PC-3 (cell line): ENCODE measurements at regions not wholly inside any gene's neighbourhood (a gene's known extent, or its start where the extent isn't known, plus 50 kb on each side); places are given as distances from the start of the nearest gene placed in this dataset.

Experiments
- ATAC-seq: fragments of 200-7000 bp; cut with Tn5 transposase; 2 replicates; pipeline ENCODE4 v1.9.1; 2020; ENCODE audit warnings: mild to moderate bottlenecking, moderate library complexity
- BruUV-seq: library from RNA; stranded (reverse); fragments of 400-500 nt; replicated peaks from 2 replicates; lab custom pipeline; 2021; lab: Mats Ljungman, UMichigan
- CTCF ChIA-PET: fragments of 300-600 bp; sonication (Branson Sonifier 250); formaldehyde crosslinking; loops from one replicate; lab custom pipeline; 2022; ENCODE audit warnings: antibody characterized with exemption; lab: Charles Lee
- POLR2A ChIA-PET: fragments of 300-600 bp; sonication (Branson Sonifier 250); formaldehyde crosslinking; loops from one replicate; lab custom pipeline; 2022; ENCODE audit warnings: antibody characterized with exemption; ENCODE audit not compliant: unreplicated experiment; lab: Charles Lee
- DNase-seq: peaks from one replicate; pipeline ENCODE4 v3.0.0-alpha.2; 2015
- H2AFZ ChIP-seq: fragments of 300-600 bp; sonication (generic); 2 replicates; pipeline ENCODE4 v1.6.0; 2016; ENCODE audit warnings: antibody characterized with exemption, low read length
- H3F3A ChIP-seq: fragments of 300-600 bp; sonication (generic); one replicate; pipeline ENCODE4 v1.6.0; 2017; ENCODE audit warnings: antibody characterized with exemption, low read length, control low read depth, mild to moderate bottlenecking; ENCODE audit not compliant: unreplicated experiment
- H3K27ac ChIP-seq: fragments of 300-600 bp; sonication (generic); 2 replicates; pipeline ENCODE4 v1.5.1; 2016; ENCODE audit warnings: mild to moderate bottlenecking, low read length
- H3K27me3 ChIP-seq: fragments of 300-600 bp; sonication (generic); 2 replicates; pipeline ENCODE4 v1.6.1; 2016; ENCODE audit warnings: low read length, mixed read lengths
- H3K36me3 ChIP-seq: fragments of 300-600 bp; sonication (generic); 2 replicates; pipeline ENCODE4 v1.6.1; 2016; ENCODE audit warnings: low read depth, mixed run types, low read length, mixed read lengths
- H3K4me1 ChIP-seq: fragments of 300-600 bp; sonication (generic); 2 replicates; pipeline ENCODE4 v1.5.1; 2016; ENCODE audit warnings: low read length; ENCODE audit not compliant: insufficient read depth
- H3K4me2 ChIP-seq: fragments of 300-600 bp; sonication (generic); 2 replicates; pipeline ENCODE4 v1.6.0; 2016; ENCODE audit warnings: low read length
- H3K4me3 ChIP-seq: fragments of 300-600 bp; sonication (generic); 2 replicates; pipeline ENCODE4 v1.5.1; 2016; ENCODE audit warnings: mild to moderate bottlenecking, low read length, mixed read lengths
- H3K79me2 ChIP-seq: fragments of 300-600 bp; sonication (generic); 2 replicates; pipeline ENCODE4 v1.6.1; 2017; ENCODE audit warnings: low read length, mixed read lengths
- H3K9ac ChIP-seq: fragments of 300-600 bp; sonication (generic); 2 replicates; pipeline ENCODE4 v1.6.0; 2016; ENCODE audit warnings: mild to moderate bottlenecking, low read length
- H3K9me2 ChIP-seq: fragments of 300-600 bp; sonication (generic); replicated peaks from 2 replicates; pipeline ENCODE4 v1.6.1; 2016; ENCODE audit warnings: mixed run types, low read length, mixed read lengths
- H3K9me3 ChIP-seq: fragments of 300-600 bp; sonication (generic); 2 replicates; pipeline ENCODE4 v1.6.1; 2016; ENCODE audit warnings: low read length, mixed read lengths
- H4K20me1 ChIP-seq: fragments of 300-600 bp; sonication (generic); 2 replicates; pipeline ENCODE4 v1.6.1; 2016; ENCODE audit warnings: low read length, mixed read lengths
- EZH2 ChIP-seq: fragments of 300-600 bp; sonication (generic); IDR thresholded peaks from one replicate; pipeline ENCODE4 v1.6.1; 2017; ENCODE audit warnings: antibody characterized with exemption, mild to moderate bottlenecking, low read length; ENCODE audit not compliant: unreplicated experiment
- EZH2phosphoT487 ChIP-seq: fragments of 300-600 bp; sonication (generic); IDR thresholded peaks from 2 replicates; pipeline ENCODE4 v1.6.1; 2018; ENCODE audit warnings: mild to moderate bottlenecking, antibody characterized with exemption, low read length, borderline replicate concordance
- intact Hi-C: fragments of 100-400 bp; cut with micrococcal nuclease; formaldehyde crosslinking; loops from 2 replicates; pipeline ENCODE4 v1.9.0; 2023
- TF ChIP-seq, protein P1 (sequence below): fragments of 300-600 bp; sonication (generic); conservative IDR thresholded peaks from 2 replicates; pipeline ENCODE4 v1.5.1; 2017; ENCODE audit warnings: antibody characterized with exemption, low read depth, mild to moderate bottlenecking, low read length

DNA sequence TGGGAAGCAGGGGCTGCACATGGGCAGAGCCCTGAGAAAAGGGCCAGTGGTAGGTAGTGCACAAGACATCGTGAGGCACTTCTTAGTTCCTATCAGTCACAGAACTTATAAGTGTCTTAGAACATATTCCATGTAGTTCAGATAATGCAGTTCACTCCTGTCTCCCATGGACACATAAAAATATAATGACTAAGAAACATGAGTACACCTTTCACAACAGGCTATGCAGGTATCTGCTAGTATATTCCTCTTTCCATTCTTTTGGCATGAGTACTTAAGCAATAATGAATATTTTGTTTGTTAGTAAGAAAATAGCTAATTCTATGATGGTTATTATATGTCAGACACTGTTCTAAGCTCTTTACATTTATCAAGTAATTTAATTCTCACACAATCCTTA lies 808.4 kb downstream of the BCL11A start:
- Histone ChIP-seq H3K4me1 (no peaks in the 10 kb centered on the region), H2AFZ (no peak overlapping the region), H3K36me3 (no peaks in the 10 kb centered on the region), H3K27ac (no peak overlapping the region), H3K9me2 (no peaks in the 10 kb centered on the region), H4K20me1 (no peaks in the 10 kb centered on the region), H3K9me3 (no peaks in the 10 kb centered on the region), H3K4me3 (no peak overlapping the region), H3F3A (no peaks in the 10 kb centered on the region), H3K4me2 (no peak overlapping the region), H3K79me2 (no peaks in the 10 kb centered on the region), H3K27me3 (peaks cover 11% of the 10 kb centered on the region), H3K9ac (no peak overlapping the region)
- intact Hi-C loops, result no loop called here
- BruUV-seq, result no TSS peak
- ATAC-seq, result no peak
- TF ChIP-seq EZH2phosphoT487 (no peak), EZH2 (no peak)
- TF ChIP-seq, protein P1, sequence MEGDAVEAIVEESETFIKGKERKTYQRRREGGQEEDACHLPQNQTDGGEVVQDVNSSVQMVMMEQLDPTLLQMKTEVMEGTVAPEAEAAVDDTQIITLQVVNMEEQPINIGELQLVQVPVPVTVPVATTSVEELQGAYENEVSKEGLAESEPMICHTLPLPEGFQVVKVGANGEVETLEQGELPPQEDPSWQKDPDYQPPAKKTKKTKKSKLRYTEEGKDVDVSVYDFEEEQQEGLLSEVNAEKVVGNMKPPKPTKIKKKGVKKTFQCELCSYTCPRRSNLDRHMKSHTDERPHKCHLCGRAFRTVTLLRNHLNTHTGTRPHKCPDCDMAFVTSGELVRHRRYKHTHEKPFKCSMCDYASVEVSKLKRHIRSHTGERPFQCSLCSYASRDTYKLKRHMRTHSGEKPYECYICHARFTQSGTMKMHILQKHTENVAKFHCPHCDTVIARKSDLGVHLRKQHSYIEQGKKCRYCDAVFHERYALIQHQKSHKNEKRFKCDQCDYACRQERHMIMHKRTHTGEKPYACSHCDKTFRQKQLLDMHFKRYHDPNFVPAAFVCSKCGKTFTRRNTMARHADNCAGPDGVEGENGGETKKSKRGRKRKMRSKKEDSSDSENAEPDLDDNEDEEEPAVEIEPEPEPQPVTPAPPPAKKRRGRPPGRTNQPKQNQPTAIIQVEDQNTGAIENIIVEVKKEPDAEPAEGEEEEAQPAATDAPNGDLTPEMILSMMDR, result no peak
- DNase-seq, result no peak
- ChIA-PET CTCF (no interaction called here), POLR2A (no interaction called here)

DNA sequence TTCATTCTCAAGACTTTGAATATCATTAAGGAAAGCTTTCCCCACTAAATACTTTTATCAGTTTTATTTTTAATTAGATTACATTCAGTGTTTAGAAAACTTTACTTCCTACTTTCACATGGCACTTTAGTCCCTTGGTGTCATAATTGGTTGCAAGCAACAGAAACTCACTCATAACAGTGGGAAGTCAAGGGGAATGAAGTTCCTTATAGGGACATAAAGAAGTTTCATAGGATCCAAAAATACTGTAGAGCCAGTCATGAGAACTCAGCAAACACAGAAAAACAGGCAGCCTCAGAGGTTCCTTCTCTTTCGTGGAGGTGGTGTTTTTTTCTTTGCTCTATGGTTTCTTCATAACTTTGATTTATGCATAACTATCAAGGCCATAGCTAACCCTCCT lies 809.0 kb downstream of the BCL11A start:
- no TSS peak for BruUV-seq

DNA sequence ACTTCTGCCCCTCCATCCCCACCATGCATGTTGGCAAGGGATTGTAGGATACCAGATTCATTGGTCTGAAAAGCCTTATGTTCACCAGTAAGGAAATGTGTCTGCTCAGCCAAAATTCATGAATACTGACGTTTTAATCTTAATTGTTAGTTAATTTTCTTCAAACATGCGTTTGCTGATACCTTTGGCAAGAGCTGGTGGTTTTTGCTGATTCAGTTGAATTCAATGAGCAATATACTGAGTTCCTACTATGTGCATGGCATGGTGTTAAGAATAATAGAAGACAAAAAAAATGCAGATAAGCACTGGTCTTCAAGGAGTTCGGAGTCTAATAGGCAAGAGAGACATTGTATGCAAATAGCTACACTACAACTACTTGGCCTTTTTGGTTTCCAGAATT lies 811.6 kb downstream of the BCL11A start:
- Histone ChIP-seq H2AFZ (no peak overlapping the region), H3K36me3 (no peaks in the 10 kb centered on the region), H3K79me2 (no peaks in the 10 kb centered on the region), H4K20me1 (no peaks in the 10 kb centered on the region), H3K4me2 (no peak overlapping the region), H3K4me1 (no peaks in the 10 kb centered on the region), H3K9me2 (no peaks in the 10 kb centered on the region), H3K4me3 (no peak overlapping the region), H3K27me3 (peaks cover 1% of the 10 kb centered on the region), H3K27ac (no peak overlapping the region), H3K9me3 (no peaks in the 10 kb centered on the region), H3F3A (no peaks in the 10 kb centered on the region), H3K9ac (no peak overlapping the region)
- no peak for DNase-seq
- ChIA-PET POLR2A (no interaction called here), CTCF (no interaction called here)
- no peak for ATAC-seq
- intact Hi-C loops, result no loop called here
- TF ChIP-seq EZH2, result no peak
- TF ChIP-seq, protein P1, result no peak
- TF ChIP-seq EZH2phosphoT487, result no peak
- no TSS peak for BruUV-seq

More for the DNA sequence above, 809.0 kb downstream of the BCL11A start:
- ATAC-seq (no peak), DNase-seq (no peak)
- H3K4me3 ChIP-seq, result no peak overlapping the region
- no peak overlapping the region for H3K9ac ChIP-seq
- no peaks in the 10 kb centered on the region for H3K36me3 ChIP-seq
- H3K27ac ChIP-seq, result no peak overlapping the region
- ChIA-PET CTCF (no interaction called here), POLR2A (no interaction called here)
- no peaks in the 10 kb centered on the region for H3K9me3 ChIP-seq
- no peaks in the 10 kb centered on the region for H3K79me2 ChIP-seq
- no peaks in the 10 kb centered on the region for H3K4me1 ChIP-seq
- no peaks in the 10 kb centered on the region for H4K20me1 ChIP-seq
- H3K27me3 ChIP-seq, result peaks cover 11% of the 10 kb centered on the region
- H3K4me2 ChIP-seq, result no peak overlapping the region
- H3K9me2 ChIP-seq, result no peaks in the 10 kb centered on the region
- no peak for TF ChIP-seq EZH2phosphoT487
- TF ChIP-seq, protein P1, result no peak
- no peak for TF ChIP-seq EZH2
- no peak overlapping the region for H2AFZ ChIP-seq
- H3F3A ChIP-seq, result no peaks in the 10 kb centered on the region
- intact Hi-C loops, result no loop called here
